Mesodermal cell (in vitro differentiated cells): ENCODE measurements at regions not wholly inside any gene's neighbourhood (a gene's known extent, or its start where the extent isn't known, plus 50 kb on each side); places are given as distances from the start of the nearest gene placed in this dataset.
"Not testable (repeated sequence)": the region's sequence is repeated elsewhere in the genome, so short reads cannot be mapped to it uniquely, and the experiment has no call there.

ENCODE experiments used
- H3K27ac ChIP-seq: 2 replicates; pipeline ENCODE4 v1.7.0; 2013; ENCODE audit warnings: mild to moderate bottlenecking, low read depth, low read length, moderate library complexity; ENCODE audit not compliant: severe bottlenecking
- H3K36me3 ChIP-seq: 2 replicates; pipeline ENCODE4 v1.7.1; 2013; ENCODE audit warnings: mild to moderate bottlenecking, low read length, moderate library complexity; ENCODE audit not compliant: control insufficient read depth, insufficient read depth
- H3K4me1 ChIP-seq: one replicate; pipeline ENCODE4 v1.7.1; 2013; ENCODE audit warnings: mild to moderate bottlenecking, low read length; ENCODE audit not compliant: insufficient read depth, control insufficient read depth, poor library complexity, severe bottlenecking
- H3K4me3 ChIP-seq: 2 replicates; pipeline ENCODE4 v1.7.0; 2013; ENCODE audit warnings: low read length, control low read depth, mild to moderate bottlenecking; ENCODE audit not compliant: insufficient read depth, poor library complexity, severe bottlenecking; ENCODE audit errors: extremely low read depth
- H3K9me3 ChIP-seq: 2 replicates; pipeline ENCODE4 v1.7.1; 2013; ENCODE audit warnings: mild to moderate bottlenecking, low read length, moderate library complexity; ENCODE audit not compliant: control insufficient read depth
- WGBS, 2 experiments: methylation state at CpG; one replicate each; pipeline ENCODE4 v1.1.5; 2013; ENCODE audit warnings: missing lambda C conversion rate in 2 of 2; ENCODE audit not compliant: insufficient coverage in 2 of 2; 5-methylcytosine and 5-hydroxymethylcytosine counted together

DNA sequence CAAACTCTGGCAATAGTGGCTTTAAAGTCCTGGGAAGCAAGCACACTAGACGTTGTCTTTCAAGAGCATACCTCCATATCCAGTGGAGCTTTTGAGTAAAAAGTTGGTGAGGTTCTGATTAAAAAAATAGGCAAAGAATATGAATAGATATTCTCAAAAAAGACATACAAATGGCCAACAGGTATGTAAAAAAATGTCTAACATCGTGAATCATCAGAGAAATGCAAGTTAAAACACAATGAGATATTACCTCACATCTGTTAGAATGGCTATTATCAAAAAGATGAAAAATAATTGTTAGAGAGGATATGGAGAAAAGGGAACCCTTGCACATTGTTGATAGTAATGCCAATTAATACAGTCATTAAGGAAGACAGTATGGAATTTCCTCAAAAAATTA, 407.1 kb downstream of the MDFIC start:
- Histone ChIP-seq H3K4me1 (no peaks in the 10 kb centered on the region), H3K36me3 (no peaks in the 10 kb centered on the region), H3K27ac (no peak overlapping the region), H3K4me3 (no peak overlapping the region), H3K9me3 (no peaks in the 10 kb centered on the region)
- WGBS, 2 experiments: no CpG with 5 or more reads among the region's 2 CpGs

DNA sequence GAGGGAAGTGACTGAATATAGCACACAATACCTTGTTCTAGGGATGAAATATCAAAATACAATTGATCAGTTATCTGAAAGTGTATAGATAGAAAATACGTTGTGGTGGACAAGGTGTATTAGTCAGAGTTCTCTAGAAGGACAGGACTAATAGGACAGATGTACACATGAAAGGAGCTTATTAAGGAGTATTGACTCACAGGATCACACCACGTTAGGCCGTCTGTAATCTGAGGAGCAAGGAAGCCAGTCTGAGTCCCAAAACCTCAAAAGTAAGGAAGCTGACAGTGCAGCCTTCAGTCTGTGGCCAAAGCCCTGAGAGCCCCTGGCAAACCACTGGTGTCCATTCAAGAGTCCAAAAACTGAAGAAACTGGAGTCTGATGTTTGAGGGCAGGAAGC, 406.1 kb downstream of the MDFIC start:
- Histone ChIP-seq H3K9me3 (no peaks in the 10 kb centered on the region), H3K27ac (no peak overlapping the region), H3K36me3 (no peaks in the 10 kb centered on the region), H3K4me3 (no peak overlapping the region), H3K4me1 (no peaks in the 10 kb centered on the region)
- 85 to 92% methylated on average over 3 of the region's 3 CpGs for WGBS, 2 experiments

DNA sequence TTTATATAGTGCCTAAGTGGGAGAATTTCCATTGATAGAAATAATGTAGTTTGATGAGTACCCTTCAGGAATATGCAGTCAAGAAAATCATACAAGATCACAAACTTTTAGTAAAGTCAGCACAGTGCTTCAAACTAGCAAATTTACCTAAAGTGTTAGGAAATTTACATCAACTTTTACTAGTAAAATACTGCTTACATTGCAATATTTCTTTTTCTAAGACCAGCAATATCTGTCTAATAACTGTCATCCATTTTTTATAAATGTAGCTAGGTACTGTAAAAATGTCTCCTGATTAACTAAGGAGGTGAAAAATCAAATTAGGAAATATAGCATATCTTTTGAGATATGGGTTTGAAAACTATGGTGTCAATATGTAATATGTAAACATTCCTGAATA, 405.4 kb downstream of the MDFIC start:
- H3K4me1 ChIP-seq: no peaks in the 10 kb centered on the region
- H3K27ac ChIP-seq: no peak overlapping the region
- no peaks in the 10 kb centered on the region for H3K36me3 ChIP-seq
- H3K4me3 ChIP-seq: no peak overlapping the region
- no peaks in the 10 kb centered on the region for H3K9me3 ChIP-seq

DNA sequence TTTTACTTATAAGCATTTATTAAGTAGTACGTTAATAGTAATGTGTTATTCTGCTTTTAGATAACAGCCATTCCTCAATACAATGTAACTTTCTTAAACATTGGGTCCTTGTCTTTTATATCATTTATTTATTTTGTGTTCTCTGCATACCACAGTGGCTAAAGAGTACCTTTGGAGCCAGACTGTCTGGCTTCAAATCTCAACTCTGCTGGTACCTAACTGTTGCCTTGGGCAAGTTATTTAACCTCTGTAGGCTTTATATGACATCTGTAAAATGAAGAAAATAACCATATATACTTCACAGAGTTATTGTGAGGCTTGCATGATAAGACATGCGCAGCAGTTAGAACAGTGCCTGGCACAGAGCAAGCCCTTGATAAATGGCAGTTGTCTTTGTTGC, 397.6 kb downstream of the MDFIC start:
- Histone ChIP-seq H3K4me1 (no peaks in the 10 kb centered on the region), H3K36me3 (no peaks in the 10 kb centered on the region), H3K27ac (no peak overlapping the region), H3K9me3 (no peaks in the 10 kb centered on the region), H3K4me3 (no peak overlapping the region)
- WGBS, 2 experiments: 100% methylated on average over 1 of the region's 2 CpGs; no CpG with 5 or more reads in 1 of the 2 experiments

DNA sequence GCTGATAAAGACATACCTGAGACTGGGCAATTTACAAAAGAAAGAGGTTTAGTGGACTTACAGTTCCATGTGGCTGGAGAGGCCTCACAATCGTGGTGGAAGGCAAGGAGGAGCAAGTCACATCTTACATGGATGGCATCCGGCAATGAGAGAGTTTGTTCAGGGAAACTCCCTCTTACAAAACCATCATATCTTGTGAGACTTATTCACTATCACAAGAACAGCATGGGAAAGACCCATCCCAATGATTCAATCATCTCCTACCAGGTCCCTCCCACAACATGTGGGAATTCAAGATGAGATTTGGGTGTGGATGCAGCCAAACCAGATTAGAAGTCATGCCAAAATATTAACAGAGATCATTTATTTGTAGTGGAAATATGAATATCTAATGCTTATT, 388.4 kb downstream of the MDFIC start:
- H3K36me3 ChIP-seq, H3K4me3 ChIP-seq, H3K27ac ChIP-seq, H3K9me3 ChIP-seq, H3K4me1 ChIP-seq: not testable (repeated sequence)
- WGBS, 2 experiments: 83% methylated on average over 2 of the region's 2 CpGs; no CpG with 5 or more reads in 1 of the 2 experiments

DNA sequence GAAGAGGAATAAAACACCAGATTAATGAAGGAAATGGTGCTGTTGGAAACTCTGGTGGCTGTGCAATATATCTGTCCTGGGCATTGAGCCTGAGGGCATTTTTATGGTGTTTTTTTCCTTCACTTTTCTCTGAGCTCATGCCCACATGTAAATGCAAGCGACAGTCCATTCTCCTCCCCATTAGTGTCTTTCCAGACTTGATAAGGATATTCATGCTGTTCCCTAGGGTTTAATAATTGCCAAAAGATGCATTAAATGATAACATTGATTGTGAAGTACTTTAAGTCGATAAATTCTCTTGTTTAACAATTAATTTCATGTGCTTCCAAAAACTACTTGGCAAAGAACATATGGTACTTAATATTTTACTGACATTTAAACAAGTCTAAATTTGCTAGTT, 384.7 kb downstream of the MDFIC start:
- Histone ChIP-seq H3K27ac (no peak overlapping the region), H3K36me3 (no peaks in the 10 kb centered on the region), H3K4me3 (no peak overlapping the region), H3K9me3 (no peaks in the 10 kb centered on the region), H3K4me1 (no peaks in the 10 kb centered on the region)
- WGBS, 2 experiments: no CpG with 5 or more reads among the region's 2 CpGs

DNA sequence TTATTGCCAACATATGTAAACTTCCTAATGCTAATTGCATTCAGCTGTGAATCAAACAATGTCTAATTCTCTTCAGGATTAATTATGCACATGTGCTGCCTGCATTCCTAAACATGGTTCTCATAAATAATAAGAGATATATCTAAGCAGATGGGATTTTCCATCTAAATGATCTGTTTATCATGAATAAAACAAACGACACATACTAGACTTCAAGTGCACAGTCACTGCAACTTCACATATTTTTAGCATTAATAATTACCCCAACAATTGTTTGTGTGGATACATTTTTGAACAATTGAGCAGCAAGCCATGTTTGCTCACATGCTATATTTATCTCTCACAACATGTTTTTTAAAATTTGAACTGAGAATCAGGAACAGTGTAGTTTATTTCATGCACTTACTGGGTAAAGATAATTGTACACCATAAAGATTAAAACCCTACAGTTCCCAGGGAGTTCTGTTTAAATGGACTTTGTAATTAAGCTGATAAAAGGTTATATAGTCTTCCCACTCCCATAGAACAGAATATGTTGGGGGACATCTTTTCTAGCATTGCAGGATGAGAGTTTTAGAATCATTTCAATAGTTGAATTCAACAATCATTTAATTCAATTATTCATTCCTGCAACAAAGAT, 378.5 kb downstream of the MDFIC start:
- H3K27ac ChIP-seq: no peak overlapping the region
- H3K36me3 ChIP-seq: no peaks in the 10 kb centered on the region
- H3K4me1 ChIP-seq: no peaks in the 10 kb centered on the region
- no peak overlapping the region for H3K4me3 ChIP-seq
- H3K9me3 ChIP-seq: no peaks in the 10 kb centered on the region
- WGBS, 2 experiments: no CpG with 5 or more reads among the region's 1 CpG

DNA sequence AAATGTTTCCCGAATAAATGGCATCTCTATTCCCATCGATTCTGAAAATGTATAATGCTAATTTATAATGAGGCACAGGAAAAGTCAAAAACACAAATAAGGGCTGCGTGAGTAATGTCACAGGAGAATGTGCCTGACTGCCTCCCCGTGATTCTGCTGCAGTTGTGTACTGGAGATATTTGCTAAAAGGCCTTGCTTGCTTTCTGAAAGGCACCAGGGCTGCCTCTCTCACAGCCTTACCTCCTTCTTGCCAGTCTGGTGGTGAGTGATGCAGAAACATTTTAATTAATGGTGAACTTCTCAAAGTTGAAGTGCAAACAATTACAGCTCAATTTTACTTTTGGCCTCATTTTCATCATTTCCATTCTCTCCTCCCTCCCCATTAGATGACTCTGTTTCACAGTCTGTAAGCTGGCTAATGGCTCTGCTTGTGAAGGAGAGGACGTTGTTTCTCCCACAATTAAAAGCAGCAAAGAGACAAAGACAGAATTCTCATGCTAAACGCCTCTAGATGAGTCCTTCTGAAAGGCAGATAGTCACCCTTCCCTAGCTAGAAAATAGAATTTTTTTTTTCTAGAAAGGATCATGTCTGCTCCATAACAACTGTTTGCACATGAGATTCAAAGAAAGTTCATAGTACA, 377.6 kb downstream of the MDFIC start:
- no peaks in the 10 kb centered on the region for H3K4me1 ChIP-seq
- H3K4me3 ChIP-seq: no peak overlapping the region
- no peaks in the 10 kb centered on the region for H3K9me3 ChIP-seq
- no peaks in the 10 kb centered on the region for H3K36me3 ChIP-seq
- peak overlapping the region; percentile 11 for H3K27ac ChIP-seq
- WGBS, 2 experiments: 49 to 88% methylated on average over 2 to 3 of the region's 6 CpGs

DNA sequence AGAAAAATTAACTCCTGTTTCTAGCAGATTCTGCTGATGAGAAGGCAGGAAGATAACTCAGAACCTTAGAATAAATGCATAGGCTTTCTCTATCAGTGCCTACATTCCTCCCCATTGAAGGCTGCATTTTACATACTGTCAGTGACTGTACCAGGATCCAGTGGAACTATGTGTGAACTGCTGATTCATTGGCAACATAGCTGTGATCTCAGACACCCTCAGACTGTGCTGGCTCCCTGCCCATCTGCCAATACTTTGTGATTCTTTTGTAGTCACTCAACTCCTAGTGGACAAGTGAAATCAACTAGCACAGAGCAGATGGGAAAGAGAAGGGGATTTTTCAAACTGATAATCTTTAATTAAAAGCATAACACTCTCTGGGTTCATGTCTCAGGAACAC, 375.8 kb downstream of the MDFIC start:
- no peak overlapping the region for H3K4me3 ChIP-seq

DNA sequence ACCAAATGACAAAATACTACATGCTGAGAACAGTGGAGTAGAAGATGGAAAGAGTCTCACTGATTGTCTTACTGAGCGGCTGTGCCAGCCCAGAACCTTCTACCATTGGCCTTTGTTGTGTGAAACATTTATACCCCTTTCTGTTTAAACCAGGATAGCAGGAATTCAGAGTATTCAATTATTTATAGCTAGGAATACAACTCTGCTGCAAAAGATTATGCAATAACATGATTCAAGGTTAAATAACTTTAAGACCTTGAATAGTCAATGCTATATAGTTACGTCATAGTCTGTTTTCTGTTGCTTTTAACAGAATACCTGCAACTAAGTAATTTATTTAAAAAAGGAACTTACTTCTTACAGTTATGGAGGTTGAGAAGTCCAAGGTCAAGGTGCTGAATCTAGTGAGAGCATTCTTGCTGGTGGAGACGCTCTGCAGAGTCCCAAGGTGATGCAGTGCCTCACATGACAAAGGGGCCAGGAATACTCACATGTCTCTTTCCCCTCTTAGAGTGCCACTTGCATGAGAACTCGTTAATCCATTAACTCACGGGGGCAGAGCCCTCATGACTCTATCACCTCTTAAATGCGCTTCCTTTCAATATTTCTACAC, 371.8 kb downstream of the MDFIC start:
- H3K4me3 ChIP-seq: no peak overlapping the region
- H3K4me1 ChIP-seq: no peaks in the 10 kb centered on the region
- no peaks in the 10 kb centered on the region for H3K36me3 ChIP-seq
- WGBS, 2 experiments: 86 to 100% methylated on average over 1 to 2 of the region's 6 CpGs
- H3K27ac ChIP-seq: no peak overlapping the region
- H3K9me3 ChIP-seq: no peaks in the 10 kb centered on the region

More for the DNA sequence above, 375.8 kb downstream of the MDFIC start:
- Histone ChIP-seq H3K9me3 (no peaks in the 10 kb centered on the region), H3K27ac (no peak overlapping the region), H3K36me3 (no peaks in the 10 kb centered on the region), H3K4me1 (no peaks in the 10 kb centered on the region)

DNA sequence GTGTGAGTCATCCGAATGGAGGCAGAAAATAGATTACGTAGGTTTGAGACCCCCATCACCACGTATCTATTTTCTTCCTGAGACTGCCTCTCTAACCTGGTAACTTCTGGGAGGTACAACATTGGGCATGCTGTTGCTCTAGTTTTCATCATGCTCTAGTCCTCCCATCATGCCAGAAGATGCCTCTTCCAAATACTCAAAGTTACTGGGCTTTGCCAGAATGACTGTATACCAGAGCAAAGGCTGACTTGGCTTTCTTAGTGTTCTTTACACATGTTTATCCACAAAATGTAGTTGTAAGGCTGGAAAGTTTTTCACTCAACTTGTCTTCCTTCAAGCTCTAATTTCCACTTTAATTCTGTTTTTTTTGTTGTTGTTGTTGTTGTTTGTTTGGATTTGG, 370.5 kb downstream of the MDFIC start:
- no peaks in the 10 kb centered on the region for H3K36me3 ChIP-seq
- WGBS, 2 experiments: 80 to 100% methylated on average over 3 of the region's 3 CpGs
- no peaks in the 10 kb centered on the region for H3K4me1 ChIP-seq
- no peak overlapping the region for H3K4me3 ChIP-seq
- no peak overlapping the region for H3K27ac ChIP-seq
- H3K9me3 ChIP-seq: no peaks in the 10 kb centered on the region
